ENCODE measurements at regions not wholly inside any gene's neighbourhood (a gene's known extent, or its start where the extent isn't known, plus 50 kb on each side); places are given as distances from the start of the nearest gene placed in this dataset.

DNA sequence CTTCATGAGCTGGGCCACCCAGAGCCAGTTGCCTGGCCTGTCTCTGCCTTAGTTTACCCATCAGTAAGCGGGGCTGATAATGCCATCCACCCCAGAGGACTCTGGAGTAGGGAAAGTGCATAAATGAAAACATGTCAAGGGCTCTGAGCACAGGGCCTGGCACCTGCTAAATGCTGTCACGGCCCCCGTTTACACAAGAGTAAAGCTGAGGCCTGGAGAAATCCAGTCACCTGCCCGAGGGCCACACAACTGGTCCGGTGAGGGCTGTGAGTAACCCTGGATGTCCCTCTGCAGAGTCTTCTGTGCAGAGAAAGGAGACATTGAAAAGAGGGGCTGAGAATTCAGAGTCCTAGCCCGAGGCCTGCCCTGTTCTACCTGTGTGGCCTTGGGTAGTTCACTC is 110.6 kb upstream of the ANO1 start:
- H3K79me2 ChIP-seq (ENCODE audit: insufficient read depth, low read length) = no peaks in the 10 kb centered on the region
- no peak overlapping the region for H2AFZ ChIP-seq (ENCODE audit: low read depth, low read length, poor library complexity, severe bottlenecking)
- peaks cover 5 to 33% of the 10 kb centered on the region in 2 experiments for H3K4me1 ChIP-seq (ENCODE audit: control insufficient read depth in 1 of 2, insufficient read depth in 2 of 2, low read length in 2 of 2)
- intact Hi-C loops (cut with micrococcal nuclease) = no loop called here
- H3K4me2 ChIP-seq (ENCODE audit: low read length) = no peak overlapping the region
- DNase-seq (ENCODE audit: low read depth, low spot score) (no peak), ATAC-seq (no peak)
- H3K9ac ChIP-seq (ENCODE audit: low read length) = no peak overlapping the region
- TF ChIP-seq, protein P1, sequence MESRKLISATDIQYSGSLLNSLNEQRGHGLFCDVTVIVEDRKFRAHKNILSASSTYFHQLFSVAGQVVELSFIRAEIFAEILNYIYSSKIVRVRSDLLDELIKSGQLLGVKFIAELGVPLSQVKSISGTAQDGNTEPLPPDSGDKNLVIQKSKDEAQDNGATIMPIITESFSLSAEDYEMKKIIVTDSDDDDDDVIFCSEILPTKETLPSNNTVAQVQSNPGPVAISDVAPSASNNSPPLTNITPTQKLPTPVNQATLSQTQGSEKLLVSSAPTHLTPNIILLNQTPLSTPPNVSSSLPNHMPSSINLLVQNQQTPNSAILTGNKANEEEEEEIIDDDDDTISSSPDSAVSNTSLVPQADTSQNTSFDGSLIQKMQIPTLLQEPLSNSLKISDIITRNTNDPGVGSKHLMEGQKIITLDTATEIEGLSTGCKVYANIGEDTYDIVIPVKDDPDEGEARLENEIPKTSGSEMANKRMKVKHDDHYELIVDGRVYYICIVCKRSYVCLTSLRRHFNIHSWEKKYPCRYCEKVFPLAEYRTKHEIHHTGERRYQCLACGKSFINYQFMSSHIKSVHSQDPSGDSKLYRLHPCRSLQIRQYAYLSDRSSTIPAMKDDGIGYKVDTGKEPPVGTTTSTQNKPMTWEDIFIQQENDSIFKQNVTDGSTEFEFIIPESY (IDR thresholded peaks at IDR 0.05; ENCODE audit: extremely low read depth, insufficient replicate concordance, low read length) = no peak
- TF ChIP-seq TCF7L2 (IDR thresholded peaks at IDR 0.05; ENCODE audit: borderline replicate concordance, extremely low read depth, insufficient read depth, insufficient read length) = no peak
- TF ChIP-seq YY1 (IDR thresholded peaks at IDR 0.05; ENCODE audit: extremely low read depth, insufficient replicate concordance, low read depth, low read length) = no peak
- TF ChIP-seq, protein P2, sequence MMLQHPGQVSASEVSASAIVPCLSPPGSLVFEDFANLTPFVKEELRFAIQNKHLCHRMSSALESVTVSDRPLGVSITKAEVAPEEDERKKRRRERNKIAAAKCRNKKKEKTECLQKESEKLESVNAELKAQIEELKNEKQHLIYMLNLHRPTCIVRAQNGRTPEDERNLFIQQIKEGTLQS (IDR thresholded peaks at IDR 0.05) = no peak
- TF ChIP-seq EGR1 (IDR thresholded peaks at IDR 0.05; ENCODE audit: low read depth) = no peak
- TF ChIP-seq SIN3A (IDR thresholded peaks at IDR 0.05; ENCODE audit: low read depth) = no peak
- TF ChIP-seq, protein P3, sequence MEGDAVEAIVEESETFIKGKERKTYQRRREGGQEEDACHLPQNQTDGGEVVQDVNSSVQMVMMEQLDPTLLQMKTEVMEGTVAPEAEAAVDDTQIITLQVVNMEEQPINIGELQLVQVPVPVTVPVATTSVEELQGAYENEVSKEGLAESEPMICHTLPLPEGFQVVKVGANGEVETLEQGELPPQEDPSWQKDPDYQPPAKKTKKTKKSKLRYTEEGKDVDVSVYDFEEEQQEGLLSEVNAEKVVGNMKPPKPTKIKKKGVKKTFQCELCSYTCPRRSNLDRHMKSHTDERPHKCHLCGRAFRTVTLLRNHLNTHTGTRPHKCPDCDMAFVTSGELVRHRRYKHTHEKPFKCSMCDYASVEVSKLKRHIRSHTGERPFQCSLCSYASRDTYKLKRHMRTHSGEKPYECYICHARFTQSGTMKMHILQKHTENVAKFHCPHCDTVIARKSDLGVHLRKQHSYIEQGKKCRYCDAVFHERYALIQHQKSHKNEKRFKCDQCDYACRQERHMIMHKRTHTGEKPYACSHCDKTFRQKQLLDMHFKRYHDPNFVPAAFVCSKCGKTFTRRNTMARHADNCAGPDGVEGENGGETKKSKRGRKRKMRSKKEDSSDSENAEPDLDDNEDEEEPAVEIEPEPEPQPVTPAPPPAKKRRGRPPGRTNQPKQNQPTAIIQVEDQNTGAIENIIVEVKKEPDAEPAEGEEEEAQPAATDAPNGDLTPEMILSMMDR (IDR thresholded peaks at IDR 0.05 in 2 of 3, conservative IDR thresholded peaks at IDR 0.05 in 1 of 3; ENCODE audit: borderline replicate concordance in 1 of 3, insufficient read depth in 1 of 3, low read depth in 2 of 3, low read length in 2 of 3) = no peak
- TF ChIP-seq, protein P4, sequence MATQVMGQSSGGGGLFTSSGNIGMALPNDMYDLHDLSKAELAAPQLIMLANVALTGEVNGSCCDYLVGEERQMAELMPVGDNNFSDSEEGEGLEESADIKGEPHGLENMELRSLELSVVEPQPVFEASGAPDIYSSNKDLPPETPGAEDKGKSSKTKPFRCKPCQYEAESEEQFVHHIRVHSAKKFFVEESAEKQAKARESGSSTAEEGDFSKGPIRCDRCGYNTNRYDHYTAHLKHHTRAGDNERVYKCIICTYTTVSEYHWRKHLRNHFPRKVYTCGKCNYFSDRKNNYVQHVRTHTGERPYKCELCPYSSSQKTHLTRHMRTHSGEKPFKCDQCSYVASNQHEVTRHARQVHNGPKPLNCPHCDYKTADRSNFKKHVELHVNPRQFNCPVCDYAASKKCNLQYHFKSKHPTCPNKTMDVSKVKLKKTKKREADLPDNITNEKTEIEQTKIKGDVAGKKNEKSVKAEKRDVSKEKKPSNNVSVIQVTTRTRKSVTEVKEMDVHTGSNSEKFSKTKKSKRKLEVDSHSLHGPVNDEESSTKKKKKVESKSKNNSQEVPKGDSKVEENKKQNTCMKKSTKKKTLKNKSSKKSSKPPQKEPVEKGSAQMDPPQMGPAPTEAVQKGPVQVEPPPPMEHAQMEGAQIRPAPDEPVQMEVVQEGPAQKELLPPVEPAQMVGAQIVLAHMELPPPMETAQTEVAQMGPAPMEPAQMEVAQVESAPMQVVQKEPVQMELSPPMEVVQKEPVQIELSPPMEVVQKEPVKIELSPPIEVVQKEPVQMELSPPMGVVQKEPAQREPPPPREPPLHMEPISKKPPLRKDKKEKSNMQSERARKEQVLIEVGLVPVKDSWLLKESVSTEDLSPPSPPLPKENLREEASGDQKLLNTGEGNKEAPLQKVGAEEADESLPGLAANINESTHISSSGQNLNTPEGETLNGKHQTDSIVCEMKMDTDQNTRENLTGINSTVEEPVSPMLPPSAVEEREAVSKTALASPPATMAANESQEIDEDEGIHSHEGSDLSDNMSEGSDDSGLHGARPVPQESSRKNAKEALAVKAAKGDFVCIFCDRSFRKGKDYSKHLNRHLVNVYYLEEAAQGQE (IDR thresholded peaks at IDR 0.05; ENCODE audit: low read depth) = no peak
- TF ChIP-seq SP1 (IDR thresholded peaks at IDR 0.05; ENCODE audit: low read depth) = no peak
- no peak for TF ChIP-seq ELF1 (IDR thresholded peaks at IDR 0.05; ENCODE audit: borderline replicate concordance, low read depth)
- no peak for TF ChIP-seq FOSL1 (IDR thresholded peaks at IDR 0.05; ENCODE audit: low read depth)
- CTCF ChIA-PET = no interaction called here
- no peak overlapping the region for H3K27ac ChIP-seq (ENCODE audit: low read depth, low read length)
- H3K9me3 ChIP-seq (ENCODE audit: control insufficient read depth in 1 of 2, insufficient read depth in 1 of 2, low read depth in 1 of 2, low read length in 2 of 2) = no peaks in the 10 kb centered on the region
- BruUV-seq (replicated peaks) = no TSS peak
- POLR2A ChIA-PET = no interaction called here
- H3K9me2 ChIP-seq (ENCODE audit: insufficient read depth) = no peaks in the 10 kb centered on the region
- H3K27me3 ChIP-seq (ENCODE audit: insufficient read depth, low read length) = no peaks in the 10 kb centered on the region
- RAD21 ChIA-PET (ENCODE audit: low non-redundant PET in 1 of 2, low total read pairs in 2 of 2, uncharacterized antibody in 2 of 2, unreplicated experiment in 2 of 2) = no interaction called here
- no peaks in the 10 kb centered on the region for H3K36me3 ChIP-seq (ENCODE audit: control insufficient read depth in 1 of 2, insufficient read depth in 2 of 2, low read length in 2 of 2)
- no peak overlapping the region for H3K4me3 ChIP-seq (replicated peaks in 1 of 2; ENCODE audit: low read depth in 1 of 2, low read length in 2 of 2)
- no peaks in the 10 kb centered on the region for H4K20me1 ChIP-seq (ENCODE audit: insufficient read depth)

All from HCT116 (cell line).